HEK293 (cell line): ENCODE measurements at regions not wholly inside any gene's neighbourhood (a gene's known extent, or its start where the extent isn't known, plus 50 kb on each side); places are given as distances from the start of the nearest gene placed in this dataset.

Source experiments
- MEIS1 ChIP-seq: sonication (generic); formaldehyde crosslinking; IDR thresholded peaks from 2 replicates; pipeline ENCODE4 v1.8.1; 2022; ENCODE audit warnings: missing genetic modification reagents, mild to moderate bottlenecking, borderline replicate concordance
- YY2 ChIP-seq: fragments of 450-650 bp; formaldehyde crosslinking; IDR thresholded peaks from 2 replicates; pipeline ENCODE4 v1.5.1; 2016; ENCODE audit warnings: missing biosample characterization, missing genetic modification characterization
- ZBTB21 ChIP-seq: fragments of 450-650 bp; formaldehyde crosslinking; IDR thresholded peaks from 2 replicates; pipeline ENCODE4 v1.5.1; 2017; ENCODE audit warnings: missing biosample characterization, missing genetic modification characterization
- ZNF140 ChIP-seq: fragments of 450-650 bp; formaldehyde crosslinking; IDR thresholded peaks from 2 replicates; pipeline ENCODE4 v1.5.1; 2016; ENCODE audit warnings: missing biosample characterization, missing genetic modification characterization
- ZNF175 ChIP-seq: fragments of 450-650 bp; formaldehyde crosslinking; IDR thresholded peaks from 2 replicates; pipeline ENCODE4 v1.5.1; 2016; ENCODE audit warnings: missing biosample characterization, missing genetic modification characterization
- ZNF341 ChIP-seq: fragments of 450-650 bp; formaldehyde crosslinking; IDR thresholded peaks from 2 replicates; pipeline ENCODE4; 2016; ENCODE audit warnings: low read depth, missing biosample characterization, missing genetic modification characterization
- ZNF768 ChIP-seq: fragments of 450-650 bp; formaldehyde crosslinking; IDR thresholded peaks from 2 replicates; pipeline ENCODE4 v1.5.1; 2018; ENCODE audit warnings: missing biosample characterization, mild to moderate bottlenecking, missing genetic modification characterization
- ZNF792 ChIP-seq: fragments of 450-650 bp; formaldehyde crosslinking; IDR thresholded peaks from 2 replicates; pipeline ENCODE4 v1.5.1; 2016; ENCODE audit warnings: missing biosample characterization, missing genetic modification characterization
- TF ChIP-seq, protein P1 (sequence below): fragments of 450-650 bp; formaldehyde crosslinking; IDR thresholded peaks from 2 replicates; pipeline ENCODE4 v1.5.1; 2016; ENCODE audit warnings: missing biosample characterization, missing genetic modification characterization
- TF ChIP-seq, protein P2 (sequence below): fragments of 450-650 bp; formaldehyde crosslinking; IDR thresholded peaks from 2 replicates; pipeline ENCODE4 v1.5.1; 2017; ENCODE audit warnings: missing biosample characterization, mild to moderate bottlenecking, missing genetic modification characterization, moderate library complexity
- TF ChIP-seq, protein P3 (sequence below): fragments of 450-650 bp; formaldehyde crosslinking; IDR thresholded peaks from 2 replicates; pipeline ENCODE4 v1.5.1; 2016; ENCODE audit warnings: missing biosample characterization, missing genetic modification characterization
- TF ChIP-seq, protein P4 (sequence below): fragments of 450-650 bp; formaldehyde crosslinking; IDR thresholded peaks from 2 replicates; pipeline ENCODE4 v1.5.1; 2016; ENCODE audit warnings: missing biosample characterization, missing genetic modification characterization, low read depth
- TF ChIP-seq, protein P5 (sequence below): fragments of 450-650 bp; IDR thresholded peaks from 2 replicates; pipeline ENCODE4 v1.5.1; 2018; ENCODE audit warnings: missing biosample characterization, missing genetic modification characterization

DNA sequence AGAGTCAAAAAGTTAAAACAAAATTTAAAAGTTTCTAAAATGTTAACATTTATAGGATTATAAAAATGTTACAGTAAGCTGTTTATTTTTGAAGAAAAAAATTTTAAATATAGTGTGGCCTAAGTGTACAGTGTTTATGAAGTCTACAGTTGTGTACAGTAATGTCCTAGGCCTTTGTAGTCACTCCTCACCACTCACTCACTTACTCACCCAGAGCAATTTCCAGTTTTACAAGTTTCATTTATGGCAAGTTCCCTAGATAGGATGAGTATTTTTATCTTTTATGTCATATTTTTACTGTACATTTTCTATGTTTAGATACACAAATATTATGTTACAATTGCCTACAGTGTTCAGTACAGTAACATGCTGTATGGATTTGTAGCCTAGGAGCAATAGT is 419.9 kb downstream of the ARL4A start:
- TF ChIP-seq ZNF341 (tag by site-specific recombination) = no peak
- no peak for TF ChIP-seq YY2
- TF ChIP-seq ZNF792 (tag by site-specific recombination) = no peak
- TF ChIP-seq, protein P1, sequence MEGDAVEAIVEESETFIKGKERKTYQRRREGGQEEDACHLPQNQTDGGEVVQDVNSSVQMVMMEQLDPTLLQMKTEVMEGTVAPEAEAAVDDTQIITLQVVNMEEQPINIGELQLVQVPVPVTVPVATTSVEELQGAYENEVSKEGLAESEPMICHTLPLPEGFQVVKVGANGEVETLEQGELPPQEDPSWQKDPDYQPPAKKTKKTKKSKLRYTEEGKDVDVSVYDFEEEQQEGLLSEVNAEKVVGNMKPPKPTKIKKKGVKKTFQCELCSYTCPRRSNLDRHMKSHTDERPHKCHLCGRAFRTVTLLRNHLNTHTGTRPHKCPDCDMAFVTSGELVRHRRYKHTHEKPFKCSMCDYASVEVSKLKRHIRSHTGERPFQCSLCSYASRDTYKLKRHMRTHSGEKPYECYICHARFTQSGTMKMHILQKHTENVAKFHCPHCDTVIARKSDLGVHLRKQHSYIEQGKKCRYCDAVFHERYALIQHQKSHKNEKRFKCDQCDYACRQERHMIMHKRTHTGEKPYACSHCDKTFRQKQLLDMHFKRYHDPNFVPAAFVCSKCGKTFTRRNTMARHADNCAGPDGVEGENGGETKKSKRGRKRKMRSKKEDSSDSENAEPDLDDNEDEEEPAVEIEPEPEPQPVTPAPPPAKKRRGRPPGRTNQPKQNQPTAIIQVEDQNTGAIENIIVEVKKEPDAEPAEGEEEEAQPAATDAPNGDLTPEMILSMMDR (tag by site-specific recombination) = no peak
- no peak for TF ChIP-seq ZNF175 (tag by site-specific recombination)
- no peak for TF ChIP-seq ZNF140 (tag by site-specific recombination)
- TF ChIP-seq, protein P2, sequence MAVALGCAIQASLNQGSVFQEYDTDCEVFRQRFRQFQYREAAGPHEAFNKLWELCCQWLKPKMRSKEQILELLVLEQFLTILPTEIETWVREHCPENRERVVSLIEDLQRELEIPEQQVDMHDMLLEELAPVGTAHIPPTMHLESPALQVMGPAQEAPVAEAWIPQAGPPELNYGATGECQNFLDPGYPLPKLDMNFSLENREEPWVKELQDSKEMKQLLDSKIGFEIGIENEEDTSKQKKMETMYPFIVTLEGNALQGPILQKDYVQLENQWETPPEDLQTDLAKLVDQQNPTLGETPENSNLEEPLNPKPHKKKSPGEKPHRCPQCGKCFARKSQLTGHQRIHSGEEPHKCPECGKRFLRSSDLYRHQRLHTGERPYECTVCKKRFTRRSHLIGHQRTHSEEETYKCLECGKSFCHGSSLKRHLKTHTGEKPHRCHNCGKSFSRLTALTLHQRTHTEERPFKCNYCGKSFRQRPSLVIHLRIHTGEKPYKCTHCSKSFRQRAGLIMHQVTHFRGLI (tag by site-specific recombination) = no peak
- TF ChIP-seq ZBTB21 (tag by site-specific recombination) = no peak
- TF ChIP-seq, protein P3, sequence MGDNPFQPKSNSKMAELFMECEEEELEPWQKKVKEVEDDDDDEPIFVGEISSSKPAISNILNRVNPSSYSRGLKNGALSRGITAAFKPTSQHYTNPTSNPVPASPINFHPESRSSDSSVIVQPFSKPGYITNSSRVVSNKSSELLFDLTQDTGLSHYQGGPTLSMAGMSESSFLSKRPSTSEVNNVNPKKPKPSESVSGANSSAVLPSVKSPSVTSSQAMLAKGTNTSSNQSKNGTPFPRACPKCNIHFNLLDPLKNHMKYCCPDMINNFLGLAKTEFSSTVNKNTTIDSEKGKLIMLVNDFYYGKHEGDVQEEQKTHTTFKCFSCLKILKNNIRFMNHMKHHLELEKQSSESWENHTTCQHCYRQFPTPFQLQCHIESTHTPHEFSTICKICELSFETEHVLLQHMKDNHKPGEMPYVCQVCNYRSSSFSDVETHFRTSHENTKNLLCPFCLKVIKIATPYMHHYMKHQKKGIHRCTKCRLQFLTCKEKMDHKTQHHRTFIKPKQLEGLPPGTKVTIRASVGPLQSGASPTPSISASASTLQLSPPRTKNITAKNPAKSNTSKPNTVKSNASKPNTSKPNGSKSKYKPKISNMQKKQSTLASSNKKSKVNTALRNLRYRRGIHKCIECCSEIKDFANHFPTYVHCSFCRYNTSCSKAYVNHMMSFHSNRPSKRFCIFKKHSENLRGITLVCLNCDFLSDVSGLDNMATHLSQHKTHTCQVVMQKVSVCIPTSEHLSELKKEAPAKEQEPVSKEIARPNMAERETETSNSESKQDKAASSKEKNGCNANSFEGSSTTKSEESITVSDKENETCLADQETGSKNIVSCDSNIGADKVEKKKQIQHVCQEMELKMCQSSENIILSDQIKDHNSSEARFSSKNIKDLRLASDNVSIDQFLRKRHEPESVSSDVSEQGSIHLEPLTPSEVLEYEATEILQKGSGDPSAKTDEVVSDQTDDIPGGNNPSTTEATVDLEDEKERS = no peak
- TF ChIP-seq, protein P4, sequence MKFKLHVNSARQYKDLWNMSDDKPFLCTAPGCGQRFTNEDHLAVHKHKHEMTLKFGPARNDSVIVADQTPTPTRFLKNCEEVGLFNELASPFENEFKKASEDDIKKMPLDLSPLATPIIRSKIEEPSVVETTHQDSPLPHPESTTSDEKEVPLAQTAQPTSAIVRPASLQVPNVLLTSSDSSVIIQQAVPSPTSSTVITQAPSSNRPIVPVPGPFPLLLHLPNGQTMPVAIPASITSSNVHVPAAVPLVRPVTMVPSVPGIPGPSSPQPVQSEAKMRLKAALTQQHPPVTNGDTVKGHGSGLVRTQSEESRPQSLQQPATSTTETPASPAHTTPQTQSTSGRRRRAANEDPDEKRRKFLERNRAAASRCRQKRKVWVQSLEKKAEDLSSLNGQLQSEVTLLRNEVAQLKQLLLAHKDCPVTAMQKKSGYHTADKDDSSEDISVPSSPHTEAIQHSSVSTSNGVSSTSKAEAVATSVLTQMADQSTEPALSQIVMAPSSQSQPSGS (tag by site-specific recombination) = no peak
- no peak for TF ChIP-seq MEIS1
- TF ChIP-seq, protein P5, sequence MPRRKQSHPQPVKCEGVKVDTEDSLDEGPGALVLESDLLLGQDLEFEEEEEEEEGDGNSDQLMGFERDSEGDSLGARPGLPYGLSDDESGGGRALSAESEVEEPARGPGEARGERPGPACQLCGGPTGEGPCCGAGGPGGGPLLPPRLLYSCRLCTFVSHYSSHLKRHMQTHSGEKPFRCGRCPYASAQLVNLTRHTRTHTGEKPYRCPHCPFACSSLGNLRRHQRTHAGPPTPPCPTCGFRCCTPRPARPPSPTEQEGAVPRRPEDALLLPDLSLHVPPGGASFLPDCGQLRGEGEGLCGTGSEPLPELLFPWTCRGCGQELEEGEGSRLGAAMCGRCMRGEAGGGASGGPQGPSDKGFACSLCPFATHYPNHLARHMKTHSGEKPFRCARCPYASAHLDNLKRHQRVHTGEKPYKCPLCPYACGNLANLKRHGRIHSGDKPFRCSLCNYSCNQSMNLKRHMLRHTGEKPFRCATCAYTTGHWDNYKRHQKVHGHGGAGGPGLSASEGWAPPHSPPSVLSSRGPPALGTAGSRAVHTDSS (tag by site-specific recombination) = no peak
- no peak for TF ChIP-seq ZNF768
